ENCODE measurements at regions not wholly inside any gene's neighbourhood (a gene's known extent, or its start where the extent isn't known, plus 50 kb on each side); places are given as distances from the start of the nearest gene placed in this dataset.

GRCh38 chr9:89808756-89809181 lies 204.0 kb downstream of the GADD45G start:
- DNase-seq (ENCODE audit: low read depth), result no peak

GRCh38 chr9:89810431-89810830 lies 205.6 kb downstream of the GADD45G start:
- DNase-seq (ENCODE audit: low read depth), result no peak

- no peak for DNase-seq (ENCODE audit: low read depth)
Measured at GRCh38 chr9:89811356-89811755, 206.5 kb downstream of the GADD45G start.

- DNase-seq (ENCODE audit: low read depth), result no peak
Measured at GRCh38 chr9:89811886-89812450, 207.2 kb downstream of the GADD45G start.

- DNase-seq (ENCODE audit: low read depth), result no peak
Measured at GRCh38 chr9:89812556-89813181, 207.9 kb downstream of the GADD45G start.

- DNase-seq (ENCODE audit: low read depth), result no peak
Measured at GRCh38 chr9:89813482-89813881, 208.7 kb downstream of the GADD45G start.

- no peak for DNase-seq (ENCODE audit: low read depth)
Measured at GRCh38 chr9:89814340-89815040, 209.7 kb downstream of the GADD45G start.

- DNase-seq (ENCODE audit: low read depth), result no peak
Measured at GRCh38 chr9:89815061-89815902, 210.5 kb downstream of the GADD45G start.

GRCh38 chr9:89815903-89816573 lies 211.2 kb downstream of the GADD45G start:
- no peak for DNase-seq (ENCODE audit: low read depth)

GRCh38 chr9:89817151-89817950 lies 212.5 kb downstream of the GADD45G start:
- no peak for DNase-seq (ENCODE audit: low read depth)

GRCh38 chr9:89820337-89820736 lies 215.5 kb downstream of the GADD45G start:
- DNase-seq (ENCODE audit: low read depth), result no peak

- no peak for DNase-seq (ENCODE audit: low read depth)
Measured at GRCh38 chr9:89821081-89821480, 216.3 kb downstream of the GADD45G start.

- DNase-seq (ENCODE audit: low read depth), result no peak
Measured at GRCh38 chr9:89822996-89823395, 218.2 kb downstream of the GADD45G start.

- no peak for DNase-seq (ENCODE audit: low read depth)
Measured at GRCh38 chr9:89825669-89826068, 220.9 kb downstream of the GADD45G start.

GRCh38 chr9:89826186-89826585 lies 221.4 kb downstream of the GADD45G start:
- DNase-seq (ENCODE audit: low read depth), result no peak

GRCh38 chr9:89829346-89829745 lies 224.5 kb downstream of the GADD45G start:
- no peak for DNase-seq (ENCODE audit: low read depth)

GRCh38 chr9:89835666-89836065 lies 230.9 kb downstream of the GADD45G start:
- no peak for DNase-seq (ENCODE audit: low read depth)

GRCh38 chr9:89837162-89837933 lies 232.5 kb downstream of the GADD45G start:
- DNase-seq (ENCODE audit: low read depth), result no peak

- no peak for DNase-seq (ENCODE audit: low read depth)
Measured at GRCh38 chr9:89837934-89838310, 233.1 kb downstream of the GADD45G start.

GRCh38 chr9:89838621-89839020 lies 233.8 kb downstream of the GADD45G start:
- DNase-seq (ENCODE audit: low read depth), result no peak
